NCI-H1694 (cell line): ENCODE measurements at regions not wholly inside any gene's neighbourhood (a gene's known extent, or its start where the extent isn't known, plus 50 kb on each side); places are given as distances from the start of the nearest gene placed in this dataset.
A peak's percentile ranks its signal among the peaks of the same experiment; 100 is the strongest.
"Not testable (repeated sequence)": the region's sequence is repeated elsewhere in the genome, so short reads cannot be mapped to it uniquely, and the experiment has no call there.

Experiments
- DNase-seq: peaks from one replicate; lab custom pipeline; 2025; lab: John Stamatoyannopoulos, UW

DNA sequence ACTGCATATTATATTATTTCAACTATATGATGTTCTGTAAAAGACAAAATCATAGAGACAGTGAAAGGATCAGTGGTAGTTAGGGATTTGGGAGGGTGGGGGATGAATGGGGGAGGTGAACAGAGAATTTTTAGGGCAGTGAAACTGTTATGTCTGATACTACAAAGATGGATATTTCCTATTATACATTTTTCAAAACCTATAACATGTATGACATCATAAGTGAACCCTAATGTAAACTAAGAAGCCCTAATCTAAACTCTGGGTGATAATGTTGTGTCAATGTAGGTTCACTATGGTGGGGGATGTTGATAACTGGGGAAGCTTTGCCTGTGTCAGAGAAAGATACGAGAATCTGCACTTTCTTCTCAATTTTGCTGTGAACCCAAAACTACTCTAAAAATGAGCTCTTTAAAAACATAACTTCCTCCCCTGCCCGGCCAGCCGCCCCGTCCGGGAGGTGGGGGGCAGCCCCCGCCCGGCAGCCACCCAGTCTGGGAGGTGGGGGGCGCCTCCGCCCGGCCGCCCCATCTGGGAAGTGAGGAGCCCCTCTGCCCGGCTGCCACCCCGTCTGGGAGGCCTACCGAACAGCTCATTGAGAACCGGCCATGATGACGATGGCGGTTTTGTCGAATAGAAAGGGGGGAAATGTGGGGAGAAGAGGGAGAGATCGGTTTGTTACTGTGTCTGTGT, 234.4 kb downstream of the RPIA start:
- DNase-seq = no peak

DNA sequence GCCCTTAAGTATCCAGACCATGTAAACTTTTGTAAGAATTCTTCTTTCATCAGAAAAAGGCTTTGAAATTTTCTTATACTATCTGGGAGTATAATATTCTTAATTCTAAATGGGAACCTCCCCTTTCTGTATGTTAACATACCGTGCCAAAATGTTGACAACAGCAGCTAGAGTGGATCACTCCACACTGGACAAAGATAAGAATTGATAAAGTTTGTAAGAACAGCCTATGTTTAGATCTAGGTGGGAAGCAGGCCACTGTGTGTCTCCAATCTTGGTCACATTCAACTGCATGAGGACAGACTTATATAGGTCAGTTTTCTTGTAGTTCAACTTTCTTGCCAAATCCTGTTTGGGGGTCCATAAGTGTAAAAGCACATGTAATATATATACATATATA, 235.7 kb downstream of the RPIA start:
- DNase-seq = no peak

GRCh38 chr2:88930659-88931058, 239.2 kb downstream of the RPIA start:
- no peak for DNase-seq

DNA sequence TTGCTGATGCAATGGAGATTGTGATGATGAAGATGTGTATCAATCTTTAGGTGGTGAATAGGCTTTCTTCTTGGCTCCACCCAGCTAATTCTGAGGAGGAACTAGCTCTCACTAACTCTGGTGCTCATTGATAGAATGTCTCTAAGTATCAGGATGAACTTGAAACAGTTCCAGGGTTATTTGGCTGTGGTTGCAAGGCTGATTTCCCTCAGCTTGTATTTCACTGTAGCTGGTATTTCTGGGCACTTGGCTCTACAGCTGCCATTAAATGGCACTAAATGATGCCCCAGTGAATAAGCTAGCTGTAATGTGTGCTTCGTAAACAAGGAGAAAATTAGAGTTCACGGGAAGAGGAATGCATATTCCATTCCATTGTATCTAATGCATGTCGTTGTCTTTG, 241.2 kb downstream of the RPIA start:
- no peak for DNase-seq

DNA sequence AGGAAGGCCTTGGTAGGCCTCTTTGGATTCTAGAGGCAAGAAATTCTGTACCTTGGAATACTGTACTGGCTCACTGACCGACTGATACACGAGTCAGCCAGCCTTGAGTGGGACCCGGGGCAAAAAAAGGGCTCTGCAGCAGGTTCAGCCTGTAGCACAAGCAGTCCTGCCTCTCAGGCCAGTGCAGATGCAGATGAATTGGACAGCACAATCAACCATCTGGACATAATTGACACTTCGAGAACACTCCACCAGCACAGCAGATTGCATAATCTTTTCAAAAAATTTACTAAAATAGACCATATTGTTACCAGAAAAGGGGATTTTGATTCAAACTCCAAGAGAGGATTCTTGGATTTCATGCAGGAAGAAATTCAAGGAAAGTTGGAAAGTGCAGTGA, 241.6 kb downstream of the RPIA start:
- no peak for DNase-seq

- no peak for DNase-seq
Observed at GRCh38 chr2:88933980-88934379, 242.5 kb downstream of the RPIA start.

DNA sequence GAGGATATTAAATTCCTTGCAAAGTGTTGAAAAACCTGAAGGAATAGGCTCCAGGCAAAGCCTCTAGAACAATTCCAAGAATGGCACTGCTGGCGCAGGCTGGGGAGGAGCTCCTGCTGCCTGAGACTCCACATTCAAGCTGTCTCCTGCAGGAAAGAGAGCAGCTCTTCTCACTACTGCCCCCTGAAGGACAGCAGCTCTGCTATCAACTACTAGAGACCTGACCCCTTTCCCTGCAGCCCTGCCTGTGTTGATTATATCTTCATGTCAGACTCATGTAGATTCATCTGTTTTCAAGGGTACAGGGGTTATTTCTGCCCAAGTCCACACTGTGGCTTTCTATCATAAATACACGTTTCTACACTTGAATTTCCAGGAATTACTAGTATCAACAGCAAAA, 249.7 kb downstream of the RPIA start:
- peak; percentile 16 for DNase-seq

DNA sequence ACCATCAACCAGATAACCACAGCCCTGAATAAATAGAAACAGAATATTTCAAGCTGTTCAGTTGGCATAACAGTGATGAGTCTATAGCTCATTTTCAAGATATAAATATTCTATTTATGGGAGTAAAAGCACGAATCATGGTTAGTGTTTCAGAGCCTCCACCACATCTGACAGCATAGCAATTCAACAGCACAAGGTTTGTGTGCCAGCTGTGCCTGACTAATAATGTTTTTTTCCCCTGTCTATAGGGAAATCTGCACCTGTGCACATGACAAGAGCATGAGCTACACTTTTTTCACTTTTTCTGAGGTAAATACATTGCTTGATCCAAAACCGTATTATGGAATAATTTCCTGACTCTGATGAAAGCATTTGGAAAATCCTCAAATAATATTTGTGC, 251.3 kb downstream of the RPIA start:
- no peak for DNase-seq

GRCh38 chr2:88949336-88949735, 257.9 kb downstream of the RPIA start:
- DNase-seq = no peak

DNA sequence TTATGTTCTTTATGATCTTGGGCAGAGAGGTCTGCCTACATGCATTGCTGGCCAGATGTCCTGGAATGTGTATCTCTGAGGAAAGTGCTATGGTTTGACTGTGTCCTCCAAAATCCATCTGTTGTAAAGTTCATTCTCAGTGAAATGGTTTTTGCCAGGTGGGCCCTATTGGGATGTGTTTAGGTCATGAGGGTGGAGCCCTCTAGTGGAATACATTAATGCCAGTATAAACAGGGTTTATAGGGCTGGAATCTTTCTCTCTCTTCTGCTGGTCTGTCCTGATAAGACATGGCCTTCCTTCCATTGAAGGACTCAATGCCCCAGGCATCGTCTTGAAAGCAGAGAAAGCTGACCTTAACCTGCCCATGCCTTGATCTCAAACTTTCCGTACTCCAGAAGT, 258.5 kb downstream of the RPIA start:
- no peak for DNase-seq

GRCh38 chr2:88955607-88956006, 264.1 kb downstream of the RPIA start:
- no peak for DNase-seq

DNA sequence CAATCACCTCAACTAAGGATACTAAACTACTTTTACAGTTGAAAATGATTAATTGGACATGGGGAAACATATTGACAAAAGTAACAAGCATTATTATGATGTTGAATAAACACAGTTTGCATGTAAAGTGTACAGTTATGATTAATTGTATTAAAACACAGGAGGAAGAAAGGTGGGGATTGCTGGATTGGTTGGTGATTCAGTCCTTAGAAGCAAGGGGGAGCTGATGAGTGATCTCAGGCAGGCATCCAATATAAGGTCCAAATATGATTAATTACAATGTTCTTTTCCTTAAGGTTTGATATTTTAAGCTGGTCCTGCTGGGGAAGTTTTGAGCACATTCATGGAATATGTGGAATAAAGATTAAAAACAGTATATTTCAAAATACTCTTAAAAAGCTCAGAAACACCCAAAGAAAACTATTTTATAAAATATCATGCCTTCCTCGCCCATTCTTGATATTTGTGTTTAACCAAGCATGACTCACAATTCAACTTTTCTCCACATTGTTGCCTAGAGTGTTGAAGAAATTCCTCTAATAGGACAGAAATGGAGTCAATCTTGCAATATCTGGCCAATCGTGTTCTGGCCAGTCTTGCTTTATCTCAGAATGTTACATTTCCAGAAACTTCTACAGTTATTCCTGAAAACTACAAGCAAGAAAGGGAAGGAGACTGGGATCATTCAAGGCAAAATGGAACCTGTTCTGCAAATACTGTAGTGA, 268.2 kb downstream of the RPIA start:
- DNase-seq = no peak

GRCh38 chr2:88961323-88961722, 269.9 kb downstream of the RPIA start:
- not testable (repeated sequence) for DNase-seq

- DNase-seq = no peak
Observed at GRCh38 chr2:88967844-88968243, 276.4 kb downstream of the RPIA start.

DNA sequence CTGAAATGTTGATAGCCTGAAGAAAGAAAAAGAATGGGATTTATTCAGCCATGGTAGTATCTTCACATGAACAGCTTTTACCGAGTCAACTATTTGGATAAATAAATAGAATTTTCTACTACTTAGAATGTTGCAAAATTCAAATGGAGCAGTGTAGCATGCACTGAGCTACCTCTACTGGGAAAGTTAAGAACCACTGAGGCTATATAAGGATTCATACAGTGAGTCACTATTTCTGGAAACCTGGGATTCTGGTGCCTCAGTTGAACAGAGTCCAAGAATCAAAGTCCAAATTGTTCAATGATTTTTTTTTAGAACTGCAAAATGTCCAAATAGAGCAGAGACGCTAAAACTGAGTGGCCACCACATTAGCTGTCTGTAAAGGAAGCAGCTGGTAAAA, 286.5 kb downstream of the RPIA start:
- DNase-seq = not testable (repeated sequence)

GRCh38 chr2:88978446-88978845, 287.0 kb downstream of the RPIA start:
- DNase-seq = not testable (repeated sequence)

- DNase-seq = not testable (repeated sequence)
Observed at GRCh38 chr2:88984079-88984478, 292.6 kb downstream of the RPIA start.

DNA sequence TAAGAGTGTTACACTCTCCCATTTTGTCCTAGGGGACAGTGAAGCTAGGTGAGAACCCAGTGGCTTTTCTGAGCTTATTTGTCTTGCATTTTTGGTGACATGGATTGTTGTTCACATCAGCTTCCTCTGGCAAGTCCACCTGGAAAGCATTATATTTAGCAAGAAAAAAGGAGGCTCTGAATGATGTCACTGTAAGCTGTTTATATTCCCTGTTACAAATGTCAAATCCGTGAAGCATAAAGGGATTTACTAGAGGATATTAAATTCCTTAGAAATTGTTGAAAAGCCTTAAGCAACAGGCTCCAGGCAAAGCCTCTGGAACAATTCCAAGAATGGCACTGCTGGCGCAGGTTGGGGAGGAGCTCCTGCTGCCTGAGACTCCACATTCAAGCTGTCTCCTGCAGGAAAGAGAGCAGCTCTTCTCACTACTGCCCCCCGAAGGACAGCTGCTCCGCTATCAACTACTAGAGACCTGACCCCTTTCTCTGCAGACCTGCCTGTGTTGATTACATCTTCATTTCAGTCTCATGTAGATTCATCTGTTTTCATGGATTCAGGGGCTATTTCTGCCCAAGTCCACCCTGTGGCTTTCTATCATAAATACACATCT, 295.4 kb downstream of the RPIA start:
- DNase-seq = not testable (repeated sequence)

- DNase-seq = not testable (repeated sequence)
Observed at GRCh38 chr2:88988617-88989016, 297.1 kb downstream of the RPIA start.

- DNase-seq = not testable (repeated sequence)
Observed at GRCh38 chr2:88992819-88993218, 301.3 kb downstream of the RPIA start.

GRCh38 chr2:88994856-88995255, 303.4 kb downstream of the RPIA start:
- DNase-seq = not testable (repeated sequence)

GRCh38 chr2:88996588-88996987, 305.1 kb downstream of the RPIA start:
- DNase-seq = not testable (repeated sequence)

DNA sequence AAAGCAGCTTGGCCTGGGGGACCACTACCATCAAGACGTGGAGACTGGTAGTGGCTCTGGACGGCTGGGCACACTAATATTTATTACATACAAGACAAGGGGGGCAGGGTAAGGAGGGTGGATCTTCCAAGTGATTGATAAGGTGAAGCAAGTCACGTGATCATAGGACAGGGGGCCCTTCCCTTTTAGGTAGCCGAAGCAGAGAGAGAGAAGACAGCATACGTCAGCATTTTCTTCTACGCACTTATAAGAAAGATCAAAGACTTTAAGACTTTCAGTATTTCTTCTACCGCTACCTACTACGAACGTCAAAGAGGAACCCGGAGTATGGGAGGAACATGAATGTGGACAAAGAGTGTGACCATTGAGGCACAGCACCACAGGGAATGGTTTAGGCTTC, 307.9 kb downstream of the RPIA start:
- no peak for DNase-seq
